ENCODE measurements at regions not wholly inside any gene's neighbourhood (a gene's known extent, or its start where the extent isn't known, plus 50 kb on each side); places are given as distances from the start of the nearest gene placed in this dataset.

DNA sequence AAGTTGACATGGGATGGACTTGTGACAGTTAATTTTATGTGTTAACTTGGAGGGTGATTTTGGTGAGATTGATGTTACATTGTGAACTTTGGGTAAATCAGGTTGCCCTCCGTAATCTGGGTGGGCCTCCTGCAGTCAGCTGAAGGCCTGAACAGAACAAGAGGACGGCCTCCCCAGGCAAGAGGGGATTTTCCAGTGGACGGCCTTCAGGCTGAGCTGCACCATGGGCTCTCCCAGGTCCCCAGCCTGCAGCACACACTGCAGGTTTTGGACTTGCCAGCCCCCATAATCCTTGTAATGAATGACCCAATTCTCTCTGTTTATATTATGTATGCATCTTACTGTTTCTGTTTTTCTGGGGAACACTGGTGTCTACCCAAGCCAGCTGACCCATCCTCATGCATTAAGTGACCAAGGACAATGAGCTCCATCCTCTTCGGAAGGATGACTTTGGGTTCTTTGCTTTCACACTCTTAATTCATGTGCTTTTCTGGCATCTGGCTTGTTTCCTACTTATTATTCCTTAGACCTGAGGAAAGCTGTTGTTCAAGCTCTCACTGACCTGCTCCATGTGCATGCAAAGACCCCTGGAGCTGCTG lies 64.2 kb downstream of the DACT2 start:
- no peaks in the 10 kb centered on the region for H3K4me1 Mint-ChIP-seq
- no peaks in the 10 kb centered on the region for H3K36me3 Mint-ChIP-seq
- no peak overlapping the region for H3K27ac Mint-ChIP-seq
- peaks cover 2% of the 10 kb centered on the region for H3K9me3 Mint-ChIP-seq
- H3K4me3 Mint-ChIP-seq = no peak overlapping the region
- POLR2A ChIA-PET = no interaction called here
- ATAC-seq (ENCODE audit: low read depth) (no peak), DNase-seq (no peak)
- no peaks in the 10 kb centered on the region for H3K27me3 Mint-ChIP-seq

DNA sequence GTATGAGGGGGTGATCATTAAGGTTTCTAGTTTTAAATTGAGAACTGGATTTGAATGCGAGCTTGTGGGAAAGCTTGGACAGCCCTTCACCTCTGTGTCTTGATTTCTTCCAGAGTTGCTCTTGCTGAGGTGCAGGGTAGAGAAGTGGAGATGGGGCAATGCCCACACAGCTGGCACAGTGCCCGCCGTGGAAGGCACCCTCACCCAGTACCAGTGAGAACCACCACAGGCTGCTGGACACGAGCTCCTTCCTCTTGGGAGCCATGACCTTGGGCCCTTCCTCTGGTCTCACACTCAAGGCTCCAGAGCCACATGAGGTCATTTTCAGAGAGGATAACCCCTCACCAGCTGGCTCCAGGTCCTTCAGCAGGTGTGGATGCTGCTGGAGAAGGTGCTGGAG lies 67.3 kb downstream of the DACT2 start:
- DNase-seq = no peak
- H3K27ac Mint-ChIP-seq = no peak overlapping the region
- POLR2A ChIA-PET = no interaction called here
- H3K4me1 Mint-ChIP-seq = no peaks in the 10 kb centered on the region
- no peaks in the 10 kb centered on the region for H3K9me3 Mint-ChIP-seq
- peaks cover 2% of the 10 kb centered on the region for H3K27me3 Mint-ChIP-seq
- no peaks in the 10 kb centered on the region for H3K36me3 Mint-ChIP-seq
- no peak for ATAC-seq (ENCODE audit: low read depth)
- H3K4me3 Mint-ChIP-seq = no peak overlapping the region

DNA sequence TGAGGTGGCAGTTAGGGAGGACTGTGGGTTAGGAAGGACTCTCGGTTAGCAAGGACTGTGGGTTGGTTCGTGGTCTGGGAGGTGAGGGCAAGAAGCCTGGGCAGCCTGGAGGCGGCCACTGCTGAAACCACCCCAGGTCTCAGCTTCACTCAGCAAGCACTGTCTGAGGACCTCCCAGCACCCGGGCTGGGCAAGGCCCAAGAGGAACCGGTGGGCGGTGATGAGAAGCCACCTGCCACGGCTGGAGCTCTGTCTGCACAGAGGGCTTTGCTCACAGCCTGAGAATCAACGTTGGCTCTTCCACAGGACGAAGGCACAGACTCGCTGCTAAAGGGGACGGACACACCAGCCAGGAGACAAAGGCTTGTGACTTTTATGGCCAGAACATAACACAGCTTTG lies 69.3 kb downstream of the DACT2 start:
- Mint-ChIP-seq H3K4me1 (no peaks in the 10 kb centered on the region), H3K27me3 (peaks cover 2% of the 10 kb centered on the region), H3K4me3 (no peak overlapping the region), H3K27ac (no peak overlapping the region), H3K36me3 (no peaks in the 10 kb centered on the region), H3K9me3 (no peaks in the 10 kb centered on the region)
- ATAC-seq (ENCODE audit: low read depth) = no peak
- POLR2A ChIA-PET = no interaction called here
- DNase-seq = no peak

DNA sequence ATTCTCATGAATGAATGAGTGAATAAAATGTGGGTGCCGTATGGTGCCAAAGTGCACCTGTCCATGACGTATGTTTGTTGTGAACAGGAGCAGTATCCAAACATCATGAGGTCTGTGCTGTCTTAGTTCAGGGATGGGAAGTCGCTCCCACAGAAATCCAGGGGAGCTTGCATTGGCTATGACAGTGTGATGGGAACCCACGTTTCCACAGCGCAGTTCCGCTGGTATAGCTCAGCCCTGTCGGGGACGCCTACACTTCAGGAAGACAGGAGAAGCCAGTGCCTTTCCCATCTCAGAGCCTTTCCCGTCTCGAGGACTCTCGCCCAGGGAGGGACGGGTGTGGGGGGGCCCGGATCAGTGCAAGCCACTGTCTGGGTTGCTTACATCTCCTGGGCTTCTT lies 69.8 kb downstream of the DACT2 start:
- Mint-ChIP-seq H3K27ac (no peak overlapping the region), H3K4me3 (no peak overlapping the region), H3K9me3 (no peaks in the 10 kb centered on the region), H3K27me3 (peaks cover 2% of the 10 kb centered on the region), H3K4me1 (no peaks in the 10 kb centered on the region), H3K36me3 (no peaks in the 10 kb centered on the region)
- DNase-seq (no peak), ATAC-seq (ENCODE audit: low read depth) (no peak)
- POLR2A ChIA-PET = no interaction called here

DNA sequence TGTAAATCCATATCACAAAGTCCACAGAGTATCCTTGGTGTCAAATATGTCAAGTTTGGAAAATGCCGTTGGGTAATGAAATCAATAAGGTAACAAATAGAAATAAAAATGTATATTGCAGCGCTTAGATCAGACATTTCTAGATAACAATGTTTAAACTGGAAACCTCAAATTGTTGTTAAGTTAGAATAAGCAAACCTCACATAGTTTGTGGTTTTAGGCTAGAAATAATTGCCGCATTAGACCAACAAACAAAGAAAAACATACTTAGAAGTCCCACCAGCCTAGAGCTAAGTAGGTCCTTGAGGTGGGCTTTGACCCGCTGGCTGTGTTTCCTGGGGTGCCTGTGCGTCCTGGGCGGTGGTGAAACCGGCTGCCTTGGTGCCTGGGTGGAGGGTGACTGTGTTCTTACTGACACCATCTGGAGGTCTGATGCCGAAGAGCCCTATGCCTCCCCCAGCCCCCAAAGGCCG lies 71.4 kb downstream of the DACT2 start:
- H3K36me3 Mint-ChIP-seq = no peaks in the 10 kb centered on the region
- no peak overlapping the region for H3K4me3 Mint-ChIP-seq
- no peaks in the 10 kb centered on the region for H3K4me1 Mint-ChIP-seq
- no peaks in the 10 kb centered on the region for H3K9me3 Mint-ChIP-seq
- ATAC-seq (ENCODE audit: low read depth) = no peak
- POLR2A ChIA-PET = no interaction called here
- no peak overlapping the region for H3K27ac Mint-ChIP-seq
- peaks cover 2% of the 10 kb centered on the region for H3K27me3 Mint-ChIP-seq
- DNase-seq = no peak

DNA sequence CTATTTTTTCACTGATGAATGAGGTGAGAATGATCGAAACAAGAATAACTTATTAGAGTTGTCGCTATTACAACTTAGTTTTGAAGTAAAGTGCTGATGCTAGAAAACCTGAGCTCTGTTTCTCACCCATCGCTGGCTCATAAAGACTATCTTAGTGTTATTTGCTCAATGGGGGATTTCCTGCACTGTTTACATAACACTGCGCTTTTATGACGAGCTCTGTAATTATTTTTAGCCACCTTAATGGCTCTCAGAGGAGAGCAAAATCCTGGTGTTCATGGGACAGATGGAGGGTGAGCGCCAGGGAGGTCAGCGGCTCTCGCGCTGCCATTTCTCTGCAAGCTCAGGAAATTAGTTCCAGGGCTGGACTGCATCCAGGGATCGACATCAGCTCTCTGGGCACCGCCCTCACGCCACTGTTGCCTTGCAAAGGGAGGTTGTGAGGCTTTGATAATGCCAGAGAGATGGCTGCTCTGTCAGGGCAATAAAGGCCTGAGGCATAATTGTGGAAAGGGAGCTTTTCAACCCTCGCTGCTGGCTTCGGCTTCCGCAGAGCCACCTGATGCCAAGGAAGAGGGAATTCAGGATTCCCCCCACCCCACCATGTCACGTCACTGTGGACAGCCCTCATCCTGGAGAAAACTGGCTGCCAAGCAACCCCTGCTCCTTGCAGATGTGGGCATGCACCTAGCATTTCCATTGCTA lies 72.0 kb downstream of the DACT2 start:
- Mint-ChIP-seq H3K9me3 (no peaks in the 10 kb centered on the region), H3K4me3 (no peak overlapping the region), H3K4me1 (no peaks in the 10 kb centered on the region), H3K36me3 (no peaks in the 10 kb centered on the region), H3K27me3 (peaks cover 2% of the 10 kb centered on the region), H3K27ac (no peak overlapping the region)
- no peak for ATAC-seq (ENCODE audit: low read depth)
- POLR2A ChIA-PET = no interaction called here
- no peak for DNase-seq

DNA sequence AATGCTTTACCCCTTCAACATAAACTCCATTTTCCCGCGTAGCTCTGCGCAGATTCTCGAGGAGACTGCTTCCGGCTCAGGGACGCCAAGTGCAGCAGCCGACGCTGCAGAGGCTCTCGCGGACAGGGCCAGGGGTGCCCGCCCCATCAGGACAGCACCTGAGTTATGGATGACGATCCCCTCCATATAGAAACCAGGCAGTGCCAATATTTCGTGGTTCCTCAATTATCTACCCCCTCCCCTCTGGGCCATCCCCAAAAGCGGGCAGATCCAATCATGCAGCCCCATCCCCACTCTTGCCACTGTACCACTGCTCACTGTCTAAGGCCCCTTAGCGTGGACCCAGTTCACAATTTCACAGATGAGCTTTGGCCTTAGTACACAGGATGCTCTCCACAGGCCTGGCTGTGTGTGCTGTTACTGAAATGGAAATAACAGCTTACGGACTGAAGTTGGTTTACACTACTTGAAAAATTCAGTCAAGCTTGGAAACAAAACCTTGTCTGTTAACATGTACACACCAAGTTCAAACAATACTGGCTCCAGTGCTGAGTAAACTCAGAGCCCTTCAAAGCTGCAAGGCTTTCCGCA lies 74.5 kb downstream of the DACT2 start:
- no peaks in the 10 kb centered on the region for H3K36me3 Mint-ChIP-seq
- POLR2A ChIA-PET = no interaction called here
- no peak for ATAC-seq (ENCODE audit: low read depth)

DNA sequence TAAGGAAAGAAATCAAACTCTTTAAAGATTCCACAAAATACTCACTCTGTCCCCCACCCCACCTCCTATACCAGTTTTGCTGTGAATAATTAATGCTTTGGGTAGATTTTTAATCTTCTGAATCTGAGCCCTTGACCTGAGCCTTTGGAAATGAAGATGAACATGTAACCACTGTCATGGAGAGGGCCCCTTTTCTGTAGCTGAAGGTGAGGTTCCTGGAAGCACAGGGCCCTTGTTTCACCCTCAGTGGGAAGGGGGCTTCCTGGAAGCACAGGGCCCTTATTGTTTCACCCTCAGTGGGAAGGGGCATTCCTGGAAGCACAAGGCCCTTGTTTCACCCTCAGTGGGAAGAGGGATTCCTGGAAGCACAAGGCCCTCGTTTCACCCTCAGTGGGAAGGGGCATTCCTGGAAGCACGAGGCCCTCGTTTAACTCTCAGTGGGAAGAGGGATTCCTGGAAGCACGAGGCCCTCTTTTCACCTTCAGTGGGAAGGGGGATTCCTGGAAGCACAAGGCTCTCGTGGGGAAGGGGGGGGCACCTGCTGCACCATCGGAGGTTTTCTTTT lies 75.7 kb downstream of the DACT2 start:
- Mint-ChIP-seq H3K4me1 (no peaks in the 10 kb centered on the region), H3K9me3 (no peaks in the 10 kb centered on the region), H3K27ac (no peak overlapping the region), H3K4me3 (no peak overlapping the region), H3K36me3 (no peaks in the 10 kb centered on the region), H3K27me3 (peaks cover 2% of the 10 kb centered on the region)
- POLR2A ChIA-PET = no interaction called here
- DNase-seq = no peak
- no peak for ATAC-seq (ENCODE audit: low read depth)

More for the DNA sequence above, 74.5 kb downstream of the DACT2 start:
- Mint-ChIP-seq H3K9me3 (no peaks in the 10 kb centered on the region), H3K27me3 (peaks cover 2% of the 10 kb centered on the region), H3K4me1 (no peaks in the 10 kb centered on the region), H3K27ac (no peak overlapping the region), H3K4me3 (no peak overlapping the region)
- no peak for DNase-seq

DNA sequence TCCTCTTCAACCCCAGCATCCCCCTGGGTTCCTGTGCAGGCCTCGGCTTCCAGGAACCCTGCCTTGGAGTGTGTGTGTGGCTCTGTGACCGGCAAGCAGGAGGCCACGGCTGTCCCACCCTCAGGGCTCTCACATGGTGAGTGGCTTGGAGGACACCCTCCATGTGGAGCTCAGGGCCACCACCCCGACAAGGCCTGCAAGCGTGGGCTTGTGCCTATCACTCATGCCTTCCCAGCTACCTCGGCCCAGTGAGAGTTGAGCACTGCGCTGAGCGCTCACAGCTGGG lies 76.7 kb downstream of the DACT2 start:
- Mint-ChIP-seq H3K4me3 (no peak overlapping the region), H3K9me3 (no peaks in the 10 kb centered on the region), H3K36me3 (no peaks in the 10 kb centered on the region), H3K27me3 (no peaks in the 10 kb centered on the region), H3K27ac (no peak overlapping the region), H3K4me1 (no peaks in the 10 kb centered on the region)
- ATAC-seq (ENCODE audit: low read depth) (no peak), DNase-seq (no peak)
- POLR2A ChIA-PET = no interaction called here

DNA sequence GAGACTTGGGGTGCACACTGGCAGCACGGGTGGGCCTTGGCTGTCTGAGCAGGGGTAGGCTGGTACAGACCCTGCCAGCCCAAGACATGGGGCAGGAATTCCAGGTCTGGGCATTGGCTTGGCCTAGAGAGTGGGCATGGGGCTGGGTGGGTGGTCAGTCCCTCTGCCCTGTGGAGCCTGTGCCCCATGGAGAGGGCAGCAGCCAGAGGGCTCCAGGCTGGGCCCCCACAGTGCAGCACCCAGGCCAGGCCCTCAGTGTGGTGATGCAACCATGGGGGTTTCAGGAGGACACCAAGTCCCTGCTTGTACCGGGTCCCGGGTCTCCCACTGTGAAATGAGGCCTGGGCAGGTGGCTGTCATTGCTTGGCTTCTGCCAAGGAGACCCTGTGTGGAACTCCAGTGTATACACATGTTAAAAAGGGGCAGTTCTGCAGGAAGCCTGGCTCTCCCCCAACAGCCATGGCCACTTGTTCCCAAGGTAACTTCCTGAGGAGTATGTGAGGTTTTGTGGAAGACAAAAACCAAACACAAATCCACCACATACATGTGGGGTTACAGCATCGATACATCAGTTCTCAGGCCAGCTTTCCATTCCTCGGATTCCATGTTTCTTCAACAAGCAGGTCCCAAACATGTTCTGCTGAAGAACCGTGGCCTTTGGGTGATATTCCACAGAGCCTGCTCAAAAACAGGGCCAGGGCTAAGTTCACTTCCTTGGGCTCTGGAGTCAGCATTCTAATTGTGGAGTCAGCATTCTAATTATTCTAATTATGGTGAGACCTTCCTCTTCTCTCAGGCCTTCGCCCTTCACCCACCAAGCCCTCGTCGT lies 77.3 kb downstream of the DACT2 start:
- Mint-ChIP-seq H3K27ac (no peak overlapping the region), H3K27me3 (no peaks in the 10 kb centered on the region), H3K4me1 (no peaks in the 10 kb centered on the region), H3K9me3 (no peaks in the 10 kb centered on the region), H3K36me3 (no peaks in the 10 kb centered on the region), H3K4me3 (no peak overlapping the region)
- no peak for DNase-seq
- POLR2A ChIA-PET = no interaction called here
- ATAC-seq (ENCODE audit: low read depth) = no peak

DNA sequence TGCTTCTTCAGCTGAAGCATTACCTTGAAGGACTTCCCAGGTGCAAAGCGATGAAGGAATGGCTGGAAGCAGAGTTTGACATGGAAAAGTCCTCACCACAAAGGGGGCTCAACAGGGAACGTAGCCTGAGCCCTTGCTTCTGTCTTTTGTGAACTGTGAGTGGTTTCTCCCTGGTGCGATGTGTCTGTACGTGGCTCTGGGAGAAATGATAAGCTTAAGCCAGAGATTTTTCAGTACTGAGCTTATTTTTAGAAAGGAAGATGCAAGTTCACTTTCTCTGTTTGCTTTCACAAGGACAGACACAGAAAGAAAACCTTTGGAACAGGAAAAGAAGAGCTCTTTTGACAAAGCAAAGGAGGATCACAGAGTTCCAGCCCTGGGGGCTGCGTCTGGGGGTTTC lies 79.4 kb downstream of the DACT2 start:
- H3K4me1 Mint-ChIP-seq = no peaks in the 10 kb centered on the region
- H3K4me3 Mint-ChIP-seq = no peak overlapping the region
- ATAC-seq (ENCODE audit: low read depth) = no peak
- H3K9me3 Mint-ChIP-seq = no peaks in the 10 kb centered on the region
- no peaks in the 10 kb centered on the region for H3K27me3 Mint-ChIP-seq
- no peaks in the 10 kb centered on the region for H3K36me3 Mint-ChIP-seq
- DNase-seq = no peak
- POLR2A ChIA-PET = no interaction called here
- no peak overlapping the region for H3K27ac Mint-ChIP-seq

DNA sequence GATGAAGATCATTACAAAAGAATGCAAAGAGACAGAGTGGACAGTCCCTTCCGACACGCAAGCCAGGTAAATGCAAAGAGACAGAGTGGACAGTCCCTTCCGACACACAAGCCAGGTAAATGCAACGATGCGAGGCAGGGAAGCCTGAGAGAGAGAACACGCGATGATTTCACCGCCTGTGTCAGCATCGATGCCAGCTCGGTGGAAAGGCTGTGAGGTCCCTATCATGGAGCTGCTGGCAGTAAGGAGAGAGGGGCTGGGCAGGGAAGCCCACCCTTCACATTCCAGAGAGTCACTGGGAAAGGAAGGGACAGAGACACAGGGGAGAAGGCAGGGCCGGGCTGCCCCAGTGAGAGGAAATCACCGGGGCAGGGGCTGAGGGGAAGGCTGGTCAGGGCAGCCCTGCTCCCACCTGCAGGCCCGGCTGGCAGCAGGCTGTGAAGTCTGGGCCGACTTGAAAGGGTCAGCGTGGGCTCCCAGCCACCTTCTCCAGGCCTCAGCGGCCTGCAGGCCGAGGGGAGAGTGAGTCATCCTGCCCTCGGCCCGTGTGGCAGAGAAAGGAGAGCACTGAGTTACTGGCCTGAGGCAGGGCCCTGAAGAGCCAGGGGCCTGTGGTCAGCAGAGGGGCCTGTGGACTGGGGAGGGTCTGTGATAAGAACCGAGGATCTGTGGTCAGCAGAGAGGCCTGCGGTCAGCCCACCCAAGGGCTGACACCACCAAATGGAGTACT lies 80.4 kb downstream of the DACT2 start:
- H3K4me1 Mint-ChIP-seq = no peaks in the 10 kb centered on the region
- no peak for ATAC-seq (ENCODE audit: low read depth)
- no peaks in the 10 kb centered on the region for H3K27me3 Mint-ChIP-seq
- no peak overlapping the region for H3K27ac Mint-ChIP-seq
- no peak overlapping the region for H3K4me3 Mint-ChIP-seq
- DNase-seq = no peak
- H3K36me3 Mint-ChIP-seq = no peaks in the 10 kb centered on the region
- H3K9me3 Mint-ChIP-seq = no peaks in the 10 kb centered on the region
- POLR2A ChIA-PET = no interaction called here

DNA sequence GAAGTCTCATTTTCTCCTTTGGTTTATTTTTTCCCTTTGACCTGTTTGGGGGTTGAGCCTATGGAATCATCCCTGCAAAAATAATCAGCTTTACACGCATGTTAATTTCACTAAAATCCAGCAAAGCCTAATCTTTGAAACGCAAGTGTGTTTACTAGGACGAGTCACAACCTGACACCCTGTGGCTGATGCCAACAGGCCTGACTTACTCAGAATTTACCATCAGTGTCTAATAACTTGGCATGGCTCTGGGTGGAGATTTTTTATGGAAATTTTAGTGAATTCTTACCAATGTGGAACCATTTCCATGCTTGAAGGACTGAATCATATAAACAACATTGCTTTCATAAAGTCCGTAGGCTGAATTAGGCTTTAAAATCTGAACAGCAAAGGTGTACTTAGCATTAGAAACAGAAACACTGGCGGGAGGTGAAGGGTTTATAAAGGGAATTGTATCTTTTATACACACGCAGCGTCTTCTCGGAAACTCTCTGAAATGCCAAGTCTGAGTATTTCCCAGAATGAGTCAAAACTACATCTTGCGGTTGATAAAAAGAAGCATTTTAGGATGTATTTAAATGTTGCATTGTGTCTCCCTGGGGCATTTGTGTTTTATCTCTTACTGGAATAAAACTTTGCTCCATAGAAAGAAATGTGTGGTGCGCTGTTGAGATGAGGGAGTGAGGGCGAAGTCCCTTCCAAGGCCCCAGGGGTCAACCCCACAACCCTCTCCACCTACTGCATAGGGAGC lies 81.2 kb downstream of the DACT2 start:
- Mint-ChIP-seq H3K4me1 (no peaks in the 10 kb centered on the region), H3K36me3 (no peaks in the 10 kb centered on the region), H3K27ac (no peak overlapping the region), H3K9me3 (no peaks in the 10 kb centered on the region), H3K27me3 (no peaks in the 10 kb centered on the region), H3K4me3 (no peak overlapping the region)
- DNase-seq (no peak), ATAC-seq (ENCODE audit: low read depth) (no peak)
- POLR2A ChIA-PET = no interaction called here

Measured in activated naive CD8-positive, alpha-beta T cell treated with anti-CD3 and anti-CD28 coated beads, Interleukin-2, amount 10 ng/mL, durations not matched to agents 7 days and 5 days (primary cell).